GM21786 (cell line): ENCODE measurements at regions not wholly inside any gene's neighbourhood (a gene's known extent, or its start where the extent isn't known, plus 50 kb on each side); places are given as distances from the start of the nearest gene placed in this dataset.
A peak's percentile ranks its signal among the peaks of the same experiment; 100 is the strongest.
"Not testable (repeated sequence)": the region's sequence is repeated elsewhere in the genome, so short reads cannot be mapped to it uniquely, and the experiment has no call there.

Experiments
- ATAC-seq: cut with Tn5 transposase; IDR thresholded peaks from one replicate; pipeline ENCODE4 v1.9.1; 2021; ENCODE audit not compliant: unreplicated experiment

GRCh38 chr13:62137629-62138405 is 722.2 kb upstream of the PCDH20 start:
- ATAC-seq: no peak

GRCh38 chr13:62131604-62132003 is 716.0 kb upstream of the PCDH20 start:
- ATAC-seq: no peak

- ATAC-seq: no peak
Measured at GRCh38 chr13:62130062-62130970, 714.7 kb upstream of the PCDH20 start.

GRCh38 chr13:62129000-62129551 is 713.4 kb upstream of the PCDH20 start:
- no peak for ATAC-seq

- no peak for ATAC-seq
Measured at GRCh38 chr13:62126400-62126799, 710.8 kb upstream of the PCDH20 start.

GRCh38 chr13:62125451-62125850 is 709.8 kb upstream of the PCDH20 start:
- ATAC-seq: no peak

- no peak for ATAC-seq
Measured at GRCh38 chr13:62123409-62123808, 707.8 kb upstream of the PCDH20 start.

- ATAC-seq: no peak
Measured at GRCh38 chr13:62122434-62122833, 706.8 kb upstream of the PCDH20 start.

- ATAC-seq: peak; percentile 43
Measured at GRCh38 chr13:62119739-62120700, 704.4 kb upstream of the PCDH20 start.

GRCh38 chr13:62115831-62116230 is 700.2 kb upstream of the PCDH20 start:
- ATAC-seq: no peak

GRCh38 chr13:62113179-62113578 is 697.5 kb upstream of the PCDH20 start:
- no peak for ATAC-seq

GRCh38 chr13:62110079-62110478 is 694.4 kb upstream of the PCDH20 start:
- no peak for ATAC-seq

- ATAC-seq: not testable (repeated sequence)
Measured at GRCh38 chr13:62104136-62104535, 688.5 kb upstream of the PCDH20 start.

GRCh38 chr13:62096652-62097051 is 681.0 kb upstream of the PCDH20 start:
- no peak for ATAC-seq

GRCh38 chr13:62094932-62095331 is 679.3 kb upstream of the PCDH20 start:
- ATAC-seq: no peak

- no peak for ATAC-seq
Measured at GRCh38 chr13:62093984-62094780, 678.5 kb upstream of the PCDH20 start.

GRCh38 chr13:62092949-62093348 is 677.3 kb upstream of the PCDH20 start:
- ATAC-seq: no peak

GRCh38 chr13:62092536-62092935 is 676.9 kb upstream of the PCDH20 start:
- ATAC-seq: no peak

GRCh38 chr13:62088165-62088564 is 672.5 kb upstream of the PCDH20 start:
- ATAC-seq: no peak

GRCh38 chr13:62087124-62087523 is 671.5 kb upstream of the PCDH20 start:
- no peak for ATAC-seq
